MG63 (cell line): ENCODE measurements at regions not wholly inside any gene's neighbourhood (a gene's known extent, or its start where the extent isn't known, plus 50 kb on each side); places are given as distances from the start of the nearest gene placed in this dataset.
"Not testable (repeated sequence)": the region's sequence is repeated elsewhere in the genome, so short reads cannot be mapped to it uniquely, and the experiment has no call there.

Experiments used
- DNase-seq: peaks from one replicate; pipeline ENCODE4 v3.0.0-alpha.2; 2020
- H3K27me3 ChIP-seq: fragments of 250-450 bp; sonication (Bioruptor Pico); 2 replicates; pipeline ENCODE4 v1.5.1; 2020; ENCODE audit warnings: mild to moderate bottlenecking, moderate library complexity
- H3K36me3 ChIP-seq: fragments of 250-450 bp; sonication (Bioruptor Pico); 2 replicates; pipeline ENCODE4 v1.5.1; 2020; ENCODE audit warnings: mild to moderate bottlenecking, moderate library complexity
- H3K4me3 ChIP-seq: fragments of 250-450 bp; sonication (Bioruptor Pico); 2 replicates; pipeline ENCODE4 v1.5.1; 2020; ENCODE audit warnings: mild to moderate bottlenecking, moderate library complexity
- H3K9me3 ChIP-seq: fragments of 250-450 bp; sonication (Bioruptor Pico); 2 replicates; pipeline ENCODE4 v1.5.1; 2020; ENCODE audit warnings: mild to moderate bottlenecking, moderate library complexity

- H3K9me3 ChIP-seq, result no peaks in the 10 kb centered on the region
- H3K36me3 ChIP-seq, result no peaks in the 10 kb centered on the region
- H3K27me3 ChIP-seq, result no peaks in the 10 kb centered on the region
- DNase-seq, result no peak
- H3K4me3 ChIP-seq, result no peak overlapping the region
These were observed 110.8 kb upstream of the HES1 start for GRCh38 chr3:194025119-194025518.

GRCh38 chr3:194025951-194026350 is 110.0 kb upstream of the HES1 start:
- DNase-seq, result no peak
- Histone ChIP-seq H3K4me3 (no peak overlapping the region), H3K27me3 (no peaks in the 10 kb centered on the region), H3K36me3 (no peaks in the 10 kb centered on the region), H3K9me3 (no peaks in the 10 kb centered on the region)

GRCh38 chr3:194028434-194029004 is 107.4 kb upstream of the HES1 start:
- Histone ChIP-seq H3K27me3 (no peaks in the 10 kb centered on the region), H3K36me3 (no peaks in the 10 kb centered on the region), H3K4me3 (no peak overlapping the region), H3K9me3 (no peaks in the 10 kb centered on the region)
- DNase-seq, result no peak

GRCh38 chr3:194029846-194030245 is 106.1 kb upstream of the HES1 start:
- Histone ChIP-seq H3K36me3 (no peaks in the 10 kb centered on the region), H3K9me3 (no peaks in the 10 kb centered on the region), H3K4me3 (no peak overlapping the region), H3K27me3 (no peaks in the 10 kb centered on the region)
- DNase-seq, result no peak

DNA sequence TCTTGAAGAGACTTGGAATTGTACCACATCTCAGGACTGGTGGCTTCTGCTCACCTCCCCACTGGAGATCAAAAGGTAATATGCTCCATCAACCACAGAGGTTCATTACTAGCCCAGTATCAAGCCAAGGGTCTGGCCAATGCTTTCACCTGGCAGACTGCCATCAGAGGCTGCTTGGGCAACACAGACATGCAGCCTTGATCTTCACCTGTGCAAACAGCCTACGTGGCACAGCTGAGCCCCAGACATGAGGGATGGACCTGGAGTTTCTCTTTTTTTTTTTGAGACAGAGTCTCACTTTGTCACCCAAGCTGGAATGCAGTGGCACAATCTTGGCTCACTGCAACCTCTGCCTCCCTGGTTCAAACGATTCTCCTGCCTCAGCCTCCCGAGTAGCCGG is 105.6 kb upstream of the HES1 start:
- Histone ChIP-seq H3K27me3 (no peaks in the 10 kb centered on the region), H3K9me3 (no peaks in the 10 kb centered on the region), H3K36me3 (no peaks in the 10 kb centered on the region), H3K4me3 (no peak overlapping the region)
- no peak for DNase-seq

DNA sequence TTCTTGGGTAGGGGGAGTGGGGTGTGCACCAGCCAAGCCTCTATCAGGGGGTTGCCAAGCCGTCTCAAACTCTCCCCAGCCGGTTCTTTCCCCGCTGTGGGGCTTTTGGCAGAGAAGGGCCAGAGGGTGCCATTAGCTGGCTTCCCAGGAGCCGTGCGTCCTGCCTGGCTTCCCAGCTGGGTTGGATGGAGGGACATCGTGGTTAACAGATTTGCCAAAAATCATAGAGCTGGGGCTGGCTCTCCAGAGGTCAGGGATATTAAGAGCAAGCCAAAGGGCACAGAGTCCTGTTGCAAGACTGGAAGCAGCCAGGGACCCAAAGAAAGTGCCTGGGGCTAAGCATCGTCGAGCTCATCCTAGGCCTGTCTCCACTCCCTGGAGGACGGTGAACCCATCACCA is 104.6 kb upstream of the HES1 start:
- Histone ChIP-seq H3K36me3 (no peaks in the 10 kb centered on the region), H3K9me3 (no peaks in the 10 kb centered on the region), H3K27me3 (no peaks in the 10 kb centered on the region), H3K4me3 (no peak overlapping the region)
- DNase-seq, result no peak

- DNase-seq, result no peak
- Histone ChIP-seq H3K4me3 (no peak overlapping the region), H3K9me3 (no peaks in the 10 kb centered on the region), H3K27me3 (no peaks in the 10 kb centered on the region), H3K36me3 (no peaks in the 10 kb centered on the region)
These were observed 103.9 kb upstream of the HES1 start for GRCh38 chr3:194031867-194032635.

DNA sequence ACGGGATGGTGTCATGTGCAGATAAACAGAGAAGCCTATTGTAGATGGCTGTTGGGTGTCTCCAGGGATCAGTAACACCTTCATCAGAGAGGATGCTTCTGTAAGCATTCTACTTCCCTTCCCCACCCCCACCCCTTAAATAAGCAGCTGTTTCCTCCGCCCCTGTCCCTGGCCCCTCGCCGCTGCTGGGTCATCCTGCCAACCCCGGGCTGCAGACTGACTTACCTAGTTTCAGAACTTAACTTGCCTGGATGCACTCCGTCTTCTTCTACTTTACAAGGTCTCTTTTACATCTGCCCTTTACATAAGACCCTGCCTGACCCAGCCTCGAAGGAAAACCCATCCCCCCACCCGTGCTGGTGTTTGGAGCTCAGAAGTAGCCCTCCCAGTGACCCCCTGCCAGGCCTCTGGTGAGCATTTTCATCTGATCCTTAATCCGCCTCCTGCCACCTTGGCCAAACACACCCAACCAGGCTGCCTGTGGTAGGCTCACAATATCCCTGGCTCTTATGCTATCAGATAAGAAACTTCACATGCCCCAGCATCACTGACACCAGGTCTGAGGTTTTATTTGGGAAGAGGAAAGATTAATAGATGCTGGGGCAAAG is 103.0 kb upstream of the HES1 start:
- Histone ChIP-seq H3K36me3 (no peaks in the 10 kb centered on the region), H3K27me3 (no peaks in the 10 kb centered on the region), H3K9me3 (no peaks in the 10 kb centered on the region), H3K4me3 (no peak overlapping the region)
- no peak for DNase-seq

- DNase-seq, result no peak
- no peaks in the 10 kb centered on the region for H3K36me3 ChIP-seq
- H3K27me3 ChIP-seq, result no peaks in the 10 kb centered on the region
- no peak overlapping the region for H3K4me3 ChIP-seq
- no peaks in the 10 kb centered on the region for H3K9me3 ChIP-seq
These were observed 101.3 kb upstream of the HES1 start for GRCh38 chr3:194034346-194035336.

GRCh38 chr3:194035406-194036138 is 100.4 kb upstream of the HES1 start:
- DNase-seq, result no peak
- Histone ChIP-seq H3K36me3 (no peaks in the 10 kb centered on the region), H3K27me3 (no peaks in the 10 kb centered on the region), H3K4me3 (no peak overlapping the region), H3K9me3 (no peaks in the 10 kb centered on the region)

- no peak overlapping the region for H3K4me3 ChIP-seq
- no peaks in the 10 kb centered on the region for H3K36me3 ChIP-seq
- no peak for DNase-seq
- no peaks in the 10 kb centered on the region for H3K9me3 ChIP-seq
- no peaks in the 10 kb centered on the region for H3K27me3 ChIP-seq
These were observed 99.1 kb upstream of the HES1 start for GRCh38 chr3:194036842-194037241.

GRCh38 chr3:194038346-194038745 is 97.6 kb upstream of the HES1 start:
- H3K27me3 ChIP-seq, DNase-seq, H3K36me3 ChIP-seq, H3K4me3 ChIP-seq, H3K9me3 ChIP-seq: not testable (repeated sequence)

- Histone ChIP-seq H3K4me3 (no peak overlapping the region), H3K36me3 (no peaks in the 10 kb centered on the region), H3K27me3 (no peaks in the 10 kb centered on the region), H3K9me3 (no peaks in the 10 kb centered on the region)
- DNase-seq, result no peak
These were observed 97.0 kb upstream of the HES1 start for GRCh38 chr3:194038960-194039359.

GRCh38 chr3:194040516-194041273 is 95.3 kb upstream of the HES1 start:
- H3K9me3 ChIP-seq, result no peaks in the 10 kb centered on the region
- no peaks in the 10 kb centered on the region for H3K27me3 ChIP-seq
- no peaks in the 10 kb centered on the region for H3K36me3 ChIP-seq
- DNase-seq, result no peak
- no peak overlapping the region for H3K4me3 ChIP-seq

DNA sequence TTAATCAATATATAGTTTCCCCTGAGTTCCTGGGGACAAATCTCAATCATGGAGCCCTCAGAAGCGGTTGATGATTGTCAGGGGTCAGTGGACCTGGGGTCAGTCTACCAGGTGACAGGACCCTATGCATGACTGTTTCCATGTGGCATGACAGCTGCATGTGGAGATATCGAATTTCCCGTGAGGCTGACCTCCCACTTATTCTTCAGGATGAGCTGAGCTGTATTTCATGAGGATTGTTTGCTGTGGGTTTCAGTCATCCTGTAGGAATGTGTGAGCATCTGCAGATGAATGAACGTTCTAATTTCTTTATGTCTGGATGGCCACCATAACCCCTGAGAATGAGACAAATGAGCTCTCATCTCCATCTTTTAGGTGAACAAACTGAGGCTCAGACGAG is 93.0 kb upstream of the HES1 start:
- Histone ChIP-seq H3K4me3 (no peak overlapping the region), H3K27me3 (no peaks in the 10 kb centered on the region), H3K9me3 (no peaks in the 10 kb centered on the region), H3K36me3 (no peaks in the 10 kb centered on the region)
- DNase-seq, result peak; percentile 44

DNA sequence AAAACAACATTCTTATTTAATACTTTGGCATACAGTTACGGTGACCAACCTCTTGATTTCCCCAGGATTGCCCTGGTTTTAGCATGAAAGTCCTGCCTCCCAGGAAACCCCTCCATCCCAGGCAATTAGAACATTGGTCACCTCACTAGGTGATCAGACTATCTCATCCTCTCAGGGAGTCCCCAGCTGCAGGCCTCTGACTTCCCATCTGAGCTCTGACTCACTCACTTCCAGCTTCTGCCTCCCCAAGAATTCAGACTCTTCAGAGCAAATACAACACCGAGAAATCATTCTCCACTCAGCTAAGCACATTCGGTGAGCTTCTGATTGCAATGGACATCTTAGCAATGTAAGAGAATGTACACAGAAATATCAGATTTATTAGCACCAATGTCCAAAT is 92.4 kb upstream of the HES1 start:
- H3K36me3 ChIP-seq, result no peaks in the 10 kb centered on the region
- no peaks in the 10 kb centered on the region for H3K9me3 ChIP-seq
- no peak overlapping the region for H3K4me3 ChIP-seq
- no peak for DNase-seq
- H3K27me3 ChIP-seq, result no peaks in the 10 kb centered on the region
